ENCODE measurements at regions not wholly inside any gene's neighbourhood (a gene's known extent, or its start where the extent isn't known, plus 50 kb on each side); places are given as distances from the start of the nearest gene placed in this dataset.

DNA sequence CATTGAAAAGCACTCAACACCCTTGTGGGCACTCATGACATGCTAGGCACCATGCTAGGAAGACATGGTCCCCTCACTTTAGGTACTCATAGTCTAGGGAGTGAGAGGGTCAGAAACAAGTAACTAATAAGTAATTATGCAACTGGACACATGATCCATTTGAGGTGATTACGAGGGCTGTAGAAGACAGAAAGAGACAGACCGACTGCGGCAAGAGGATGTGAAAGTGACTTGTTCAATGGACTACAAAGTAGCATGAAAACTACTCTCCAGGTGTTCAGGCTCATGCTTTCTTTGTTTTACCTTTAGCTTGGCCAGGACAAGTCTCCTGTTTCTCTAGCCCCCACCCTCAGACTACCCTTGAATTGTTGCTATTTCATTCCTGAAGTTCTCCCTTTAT is 310.8 kb upstream of the SORL1-AS1 start:
- TF ChIP-seq, protein P1, sequence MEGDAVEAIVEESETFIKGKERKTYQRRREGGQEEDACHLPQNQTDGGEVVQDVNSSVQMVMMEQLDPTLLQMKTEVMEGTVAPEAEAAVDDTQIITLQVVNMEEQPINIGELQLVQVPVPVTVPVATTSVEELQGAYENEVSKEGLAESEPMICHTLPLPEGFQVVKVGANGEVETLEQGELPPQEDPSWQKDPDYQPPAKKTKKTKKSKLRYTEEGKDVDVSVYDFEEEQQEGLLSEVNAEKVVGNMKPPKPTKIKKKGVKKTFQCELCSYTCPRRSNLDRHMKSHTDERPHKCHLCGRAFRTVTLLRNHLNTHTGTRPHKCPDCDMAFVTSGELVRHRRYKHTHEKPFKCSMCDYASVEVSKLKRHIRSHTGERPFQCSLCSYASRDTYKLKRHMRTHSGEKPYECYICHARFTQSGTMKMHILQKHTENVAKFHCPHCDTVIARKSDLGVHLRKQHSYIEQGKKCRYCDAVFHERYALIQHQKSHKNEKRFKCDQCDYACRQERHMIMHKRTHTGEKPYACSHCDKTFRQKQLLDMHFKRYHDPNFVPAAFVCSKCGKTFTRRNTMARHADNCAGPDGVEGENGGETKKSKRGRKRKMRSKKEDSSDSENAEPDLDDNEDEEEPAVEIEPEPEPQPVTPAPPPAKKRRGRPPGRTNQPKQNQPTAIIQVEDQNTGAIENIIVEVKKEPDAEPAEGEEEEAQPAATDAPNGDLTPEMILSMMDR (IDR thresholded peaks at IDR 0.05; ENCODE audit: insufficient read depth, missing control alignments), result no peak

DNA sequence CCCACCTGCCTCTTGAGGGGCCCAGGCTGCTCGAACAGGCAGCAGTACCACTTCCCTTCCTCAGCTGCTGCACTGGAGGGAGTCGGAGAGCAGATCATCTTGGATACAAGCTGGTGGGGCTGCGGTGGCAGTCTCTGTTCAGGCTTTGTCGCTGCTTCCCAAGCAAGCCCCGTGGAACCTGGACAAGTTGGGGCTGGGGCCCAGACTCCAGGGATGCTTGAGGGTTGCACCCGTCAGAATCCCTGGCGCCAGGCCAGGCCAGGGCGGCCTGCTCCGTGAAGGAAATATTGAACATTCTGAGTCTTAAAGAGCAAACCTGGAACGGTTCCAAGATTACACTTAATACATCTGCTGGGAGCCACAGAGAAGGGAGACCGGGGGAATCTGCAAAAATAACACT is 310.1 kb upstream of the SORL1-AS1 start:
- DNase-seq (ENCODE audit: insufficient read length, low spot score) (no peak), FAIRE-seq (no peak)
- TF ChIP-seq, protein P1 (IDR thresholded peaks at IDR 0.05; ENCODE audit: insufficient read depth, missing control alignments), result no peak

More for the DNA sequence above, 310.8 kb upstream of the SORL1-AS1 start:
- DNase-seq (ENCODE audit: insufficient read length, low spot score), result no peak
- no peak for FAIRE-seq

DNA sequence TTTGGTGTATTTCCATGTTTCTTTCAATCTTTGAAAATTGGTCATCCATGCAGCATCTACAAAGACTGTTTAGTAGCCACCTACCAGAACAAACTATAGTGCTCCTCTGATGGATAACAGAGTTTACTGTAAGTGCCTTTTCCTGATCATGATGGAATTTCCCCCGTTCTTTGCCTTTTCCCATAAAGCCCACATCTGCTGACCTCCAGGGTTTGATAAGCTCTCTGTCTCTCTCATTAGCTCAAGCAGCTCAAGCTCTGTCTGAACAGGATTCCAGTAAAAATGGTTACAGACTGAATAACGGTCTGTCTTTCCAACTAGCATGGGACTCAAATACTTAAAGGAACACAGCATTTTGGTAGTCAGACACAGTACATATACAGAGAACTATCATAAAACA is 308.4 kb upstream of the SORL1-AS1 start:
- DNase-seq (ENCODE audit: insufficient read length, low spot score) (no peak), FAIRE-seq (no peak)
- TF ChIP-seq, protein P1 (IDR thresholded peaks at IDR 0.05; ENCODE audit: insufficient read depth, missing control alignments), result no peak

DNA sequence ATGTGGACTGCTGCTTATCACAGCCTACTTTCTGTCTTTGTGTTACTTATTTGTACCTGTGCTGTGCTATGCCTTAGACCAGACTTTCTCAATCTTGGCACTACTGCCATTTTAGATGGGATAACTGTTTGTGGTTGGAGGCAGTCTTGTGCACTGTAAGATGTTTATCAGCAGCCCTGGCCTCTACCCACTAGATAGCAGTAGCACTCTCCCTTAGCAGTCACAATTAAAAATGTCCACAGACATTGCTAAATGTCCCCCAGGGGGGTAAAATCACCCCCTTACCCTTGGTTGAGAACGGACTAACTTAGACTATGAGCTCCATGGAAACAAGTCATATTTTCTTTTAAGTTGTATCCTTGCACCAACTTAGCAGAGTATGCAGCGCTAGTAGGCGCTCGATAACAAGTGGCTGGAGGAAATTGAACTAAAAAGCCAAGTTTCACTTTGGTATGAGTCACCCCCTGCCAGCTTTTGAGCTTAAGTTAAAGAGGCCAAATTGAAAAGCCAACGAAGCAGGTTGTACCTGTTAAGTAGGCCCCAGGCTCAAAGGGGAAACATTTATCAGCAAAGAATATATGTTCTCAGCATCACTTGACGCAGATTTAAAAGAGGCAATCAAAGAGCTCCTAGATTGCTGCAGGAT is 304.8 kb upstream of the SORL1-AS1 start:
- DNase-seq (ENCODE audit: insufficient read length, low spot score) (no peak), FAIRE-seq (no peak)
- TF ChIP-seq, protein P1 (IDR thresholded peaks at IDR 0.05; ENCODE audit: insufficient read depth, missing control alignments), result no peak

DNA sequence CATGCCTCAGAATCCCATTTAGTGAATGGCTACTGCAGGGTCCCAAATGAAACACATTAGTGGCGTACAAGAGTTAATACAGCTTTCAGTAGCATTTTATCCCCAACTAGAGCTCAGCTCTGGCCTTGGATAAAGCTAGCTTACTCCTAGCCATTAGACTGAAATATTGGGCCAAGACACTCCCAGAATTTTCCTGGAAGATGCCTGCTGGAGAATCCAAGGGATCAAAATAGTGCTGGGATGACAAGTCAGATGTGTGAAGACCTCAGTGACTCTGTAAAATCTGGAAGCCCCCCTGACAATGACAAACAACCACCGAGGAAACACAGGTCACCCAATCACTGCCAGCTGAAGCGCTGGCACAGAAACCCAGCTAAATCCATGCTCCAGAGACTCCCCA is 303.1 kb upstream of the SORL1-AS1 start:
- TF ChIP-seq, protein P1 (IDR thresholded peaks at IDR 0.05; ENCODE audit: insufficient read depth, missing control alignments), result no peak
- DNase-seq (ENCODE audit: insufficient read length, low spot score), result no peak
- FAIRE-seq, result no peak

DNA sequence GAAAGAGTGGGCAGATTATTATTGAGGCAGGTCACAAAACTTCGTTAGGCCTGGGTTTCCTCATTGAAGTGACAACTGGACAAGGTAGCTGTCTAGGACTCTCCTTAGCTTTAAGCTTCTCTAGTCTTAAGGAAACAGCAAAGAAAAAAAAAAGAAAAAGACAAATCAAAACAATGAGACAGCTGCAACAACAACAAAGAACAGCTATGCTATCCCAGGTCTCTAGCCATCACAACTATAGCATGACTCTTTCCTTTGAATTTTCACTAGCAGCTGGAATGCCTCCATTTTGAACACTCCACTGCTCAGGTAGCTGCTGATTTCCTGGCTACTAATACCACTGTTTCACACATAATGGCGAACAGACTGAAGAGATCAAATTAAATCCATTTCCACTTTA is 302.4 kb upstream of the SORL1-AS1 start:
- TF ChIP-seq, protein P1 (IDR thresholded peaks at IDR 0.05; ENCODE audit: insufficient read depth, missing control alignments), result no peak
- FAIRE-seq, result no peak

DNA sequence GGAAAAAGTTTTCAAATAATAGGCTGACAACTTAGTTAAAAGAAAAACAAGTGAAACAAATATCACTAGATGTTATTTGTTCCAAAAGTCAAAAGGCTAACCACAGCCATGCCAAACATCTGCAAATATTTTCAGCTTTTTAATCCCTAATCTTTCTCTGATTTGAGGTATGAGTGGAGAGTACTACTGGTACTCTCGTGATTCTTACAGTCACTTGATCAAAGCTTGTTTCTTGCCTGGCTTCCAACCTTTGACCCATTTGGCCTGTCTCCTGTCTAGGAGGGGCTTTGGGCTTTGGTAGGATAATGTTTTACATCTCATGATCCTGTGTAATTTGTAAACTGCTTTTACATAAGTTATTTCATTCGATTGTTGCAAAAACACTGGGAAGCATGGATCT is 301.8 kb upstream of the SORL1-AS1 start:
- no peak for DNase-seq (ENCODE audit: insufficient read length, low spot score)
- FAIRE-seq, result no peak
- TF ChIP-seq, protein P1 (IDR thresholded peaks at IDR 0.05; ENCODE audit: insufficient read depth, missing control alignments), result no peak

More for the DNA sequence above, 302.4 kb upstream of the SORL1-AS1 start:
- DNase-seq (ENCODE audit: insufficient read length, low spot score), result no peak

Data from D721Med (cell line).